Astrocyte (in vitro differentiated cells and primary cell): ENCODE measurements at regions not wholly inside any gene's neighbourhood (a gene's known extent, or its start where the extent isn't known, plus 50 kb on each side); places are given as distances from the start of the nearest gene placed in this dataset.

Experiments used
- DNase-seq: peaks from one replicate; pipeline ENCODE4 v3.0.0-alpha.2; 2010; ENCODE audit warnings: low read depth
- FAIRE-seq: peaks from 2 replicates; lab custom pipeline; 2011; peaks lifted over from hg19 to GRCh38; lab: Jason Lieb, UNC
- H2AFZ ChIP-seq: 2 replicates; pipeline ENCODE4 v1.6.0; 2012; ENCODE audit warnings: low read depth, low read length, inconsistent platforms
- H3K27ac ChIP-seq: 2 replicates; pipeline ENCODE4 v1.5.1; 2011; ENCODE audit warnings: low read depth, low read length, inconsistent platforms
- H3K27me3 ChIP-seq: 2 replicates; pipeline ENCODE4 v1.6.0; 2011; ENCODE audit warnings: low read length, inconsistent platforms; ENCODE audit not compliant: insufficient read depth
- H3K36me3 ChIP-seq: 2 replicates; pipeline ENCODE4 v1.5.1; 2011; ENCODE audit warnings: low read length, inconsistent platforms; ENCODE audit not compliant: insufficient read depth
- H3K4me1 ChIP-seq: 2 replicates; pipeline ENCODE4 v1.5.1; 2011; ENCODE audit warnings: low read length, inconsistent platforms; ENCODE audit not compliant: insufficient read depth
- H3K4me2 ChIP-seq: 2 replicates; pipeline ENCODE4 v1.6.0; 2012; ENCODE audit warnings: low read length, inconsistent platforms
- H3K4me3 ChIP-seq: 2 replicates; pipeline ENCODE4 v1.5.1; 2011; ENCODE audit warnings: low read depth, mild to moderate bottlenecking, low read length, inconsistent platforms; ENCODE audit not compliant: insufficient read depth
- H3K79me2 ChIP-seq: 2 replicates; pipeline ENCODE4 v1.6.0; 2012; ENCODE audit warnings: mild to moderate bottlenecking, low read length, inconsistent platforms; ENCODE audit not compliant: insufficient read depth
- H3K9ac ChIP-seq: 2 replicates; pipeline ENCODE4 v1.6.0; 2012; ENCODE audit warnings: mild to moderate bottlenecking, low read length, inconsistent platforms
- H3K9me3 ChIP-seq: 2 replicates; pipeline ENCODE4 v1.5.1; 2012; ENCODE audit warnings: low read depth, mild to moderate bottlenecking, low read length, inconsistent platforms; ENCODE audit not compliant: insufficient read depth
- H4K20me1 ChIP-seq: 2 replicates; pipeline ENCODE4 v1.6.0; 2012; ENCODE audit warnings: low read length, inconsistent platforms; ENCODE audit not compliant: insufficient read depth
- H3K27ac Mint-ChIP-seq: one replicate; pipeline ENCODE4 v1.8.0; 2021; ENCODE audit warnings: mild to moderate bottlenecking, mixed read lengths; ENCODE audit not compliant: unreplicated experiment
- H3K27me3 Mint-ChIP-seq: one replicate; pipeline ENCODE4 v1.8.0; 2021; ENCODE audit warnings: low read depth, mixed read lengths; ENCODE audit not compliant: unreplicated experiment
- H3K36me3 Mint-ChIP-seq: one replicate; pipeline ENCODE4 v1.8.0; 2021; ENCODE audit warnings: low read depth, mixed read lengths; ENCODE audit not compliant: unreplicated experiment
- H3K4me1 Mint-ChIP-seq: one replicate; pipeline ENCODE4 v1.8.0; 2021; ENCODE audit warnings: low read depth, mixed read lengths; ENCODE audit not compliant: unreplicated experiment
- H3K4me3 Mint-ChIP-seq: one replicate; pipeline ENCODE4 v1.8.0; 2021; ENCODE audit warnings: mild to moderate bottlenecking, moderate library complexity, mixed read lengths; ENCODE audit not compliant: unreplicated experiment
- H3K9me3 Mint-ChIP-seq: one replicate; pipeline ENCODE4 v1.8.0; 2021; ENCODE audit warnings: mild to moderate bottlenecking, mixed read lengths; ENCODE audit not compliant: unreplicated experiment
- EZH2 ChIP-seq: IDR thresholded peaks from 2 replicates; pipeline ENCODE4 v1.6.1; 2012; ENCODE audit warnings: mild to moderate bottlenecking, low read length, inconsistent platforms; ENCODE audit not compliant: insufficient read depth
- TF ChIP-seq, protein P1 (sequence below): IDR thresholded peaks from 2 replicates; pipeline ENCODE4 v1.5.1; 2011; ENCODE audit warnings: low read depth, mild to moderate bottlenecking, inconsistent platforms, low read length, moderate library complexity; ENCODE audit not compliant: insufficient read depth

DNA sequence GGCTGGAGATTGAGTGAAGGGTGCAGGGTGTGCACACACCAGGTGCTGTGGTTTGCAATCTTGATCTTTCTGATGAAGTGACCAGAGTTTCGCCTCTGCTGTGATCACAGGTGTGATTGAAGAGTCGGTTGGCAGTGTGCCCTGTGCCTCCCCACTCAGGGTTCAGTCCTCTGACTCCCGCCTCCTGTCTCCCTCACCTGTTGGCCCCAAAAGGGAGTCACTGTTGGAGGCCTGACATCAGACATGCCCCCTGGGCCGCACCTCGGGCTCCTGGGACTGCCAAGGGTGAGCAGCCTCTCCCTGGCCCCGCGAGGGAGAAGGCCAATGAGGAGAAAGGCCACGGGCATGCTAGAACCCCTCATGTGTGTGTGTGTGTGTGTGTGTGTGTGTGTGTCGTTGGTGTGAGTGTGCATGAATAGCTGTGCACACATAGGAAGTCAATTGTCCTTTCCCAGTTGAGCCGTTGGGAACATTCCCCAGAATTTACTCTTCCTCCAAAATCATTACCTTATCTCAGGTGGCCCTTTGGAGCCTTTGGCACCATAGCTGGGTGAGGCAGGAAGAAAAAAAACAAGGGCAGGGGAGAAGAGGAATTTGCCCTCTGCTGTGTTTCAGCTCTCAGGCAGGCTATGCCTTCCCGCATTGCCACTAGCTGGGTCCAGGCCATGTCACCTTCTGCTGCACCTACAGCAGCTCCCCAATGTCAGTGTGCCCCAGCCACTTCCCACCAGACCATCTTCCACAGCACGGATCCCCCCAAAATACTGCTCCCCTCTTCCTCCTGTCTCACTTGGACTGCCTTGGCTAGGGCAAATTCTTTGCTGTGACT lies 78.1 kb upstream of the LAPTM4A start:
- Histone ChIP-seq H3K27ac (no peak overlapping the region), H3K36me3 (no peaks in the 10 kb centered on the region), H3K79me2 (no peaks in the 10 kb centered on the region), H3K4me3 (no peak overlapping the region), H3K4me2 (no peak overlapping the region), H4K20me1 (no peaks in the 10 kb centered on the region), H3K9ac (no peak overlapping the region), H3K9me3 (no peaks in the 10 kb centered on the region), H3K4me1 (peaks cover 13% of the 10 kb centered on the region), H2AFZ (no peak overlapping the region), H3K27me3 (peaks cover 2% of the 10 kb centered on the region)
- Mint-ChIP-seq H3K27ac (no peak overlapping the region), H3K27me3 (peaks cover 7% of the 10 kb centered on the region), H3K4me3 (no peak overlapping the region), H3K4me1 (peaks cover 24% of the 10 kb centered on the region), H3K9me3 (no peaks in the 10 kb centered on the region), H3K36me3 (peaks cover 2% of the 10 kb centered on the region)
- FAIRE-seq (no peak), DNase-seq (no peak)
- TF ChIP-seq, protein P1, sequence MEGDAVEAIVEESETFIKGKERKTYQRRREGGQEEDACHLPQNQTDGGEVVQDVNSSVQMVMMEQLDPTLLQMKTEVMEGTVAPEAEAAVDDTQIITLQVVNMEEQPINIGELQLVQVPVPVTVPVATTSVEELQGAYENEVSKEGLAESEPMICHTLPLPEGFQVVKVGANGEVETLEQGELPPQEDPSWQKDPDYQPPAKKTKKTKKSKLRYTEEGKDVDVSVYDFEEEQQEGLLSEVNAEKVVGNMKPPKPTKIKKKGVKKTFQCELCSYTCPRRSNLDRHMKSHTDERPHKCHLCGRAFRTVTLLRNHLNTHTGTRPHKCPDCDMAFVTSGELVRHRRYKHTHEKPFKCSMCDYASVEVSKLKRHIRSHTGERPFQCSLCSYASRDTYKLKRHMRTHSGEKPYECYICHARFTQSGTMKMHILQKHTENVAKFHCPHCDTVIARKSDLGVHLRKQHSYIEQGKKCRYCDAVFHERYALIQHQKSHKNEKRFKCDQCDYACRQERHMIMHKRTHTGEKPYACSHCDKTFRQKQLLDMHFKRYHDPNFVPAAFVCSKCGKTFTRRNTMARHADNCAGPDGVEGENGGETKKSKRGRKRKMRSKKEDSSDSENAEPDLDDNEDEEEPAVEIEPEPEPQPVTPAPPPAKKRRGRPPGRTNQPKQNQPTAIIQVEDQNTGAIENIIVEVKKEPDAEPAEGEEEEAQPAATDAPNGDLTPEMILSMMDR, result no peak
- TF ChIP-seq EZH2, result no peak

DNA sequence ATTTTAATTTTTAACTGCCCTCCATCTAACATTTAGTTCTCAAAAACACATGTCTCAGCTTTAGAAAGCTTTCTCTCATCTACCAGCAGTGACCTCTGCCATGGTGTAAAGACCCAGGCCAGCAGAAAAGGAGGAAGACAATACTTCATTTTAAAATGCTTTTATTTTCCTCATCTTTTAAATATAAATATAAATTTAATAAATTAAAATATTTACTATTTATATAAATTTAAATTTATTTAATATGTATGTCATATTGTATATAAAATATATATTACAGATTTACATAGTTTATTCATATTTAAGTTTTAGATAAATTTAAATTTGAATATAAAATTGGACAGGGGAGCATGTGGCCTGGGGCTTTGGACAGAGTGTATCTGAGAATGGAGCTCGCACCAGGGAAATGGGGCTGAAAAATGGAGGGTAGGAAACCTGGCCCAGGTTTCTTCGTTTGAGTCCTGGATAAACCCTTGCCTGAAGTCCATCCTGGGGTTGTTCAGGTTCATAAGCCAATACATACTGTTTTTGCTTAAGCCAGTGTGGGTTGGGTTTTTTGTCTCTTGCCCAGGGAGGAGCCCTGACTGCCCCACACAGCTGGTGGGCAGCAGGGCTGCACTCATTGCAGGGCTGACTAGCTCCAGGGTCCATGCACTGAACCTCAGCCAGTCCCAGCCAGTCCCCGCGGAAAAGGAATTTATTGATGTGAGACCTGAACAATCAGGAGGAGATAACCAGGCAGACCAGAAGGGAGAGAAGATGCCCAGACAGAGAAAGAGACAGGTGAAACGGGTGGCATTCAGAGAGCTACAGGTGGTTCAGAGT lies 77.3 kb upstream of the LAPTM4A start:
- Histone ChIP-seq H3K36me3 (no peaks in the 10 kb centered on the region), H3K27me3 (no peaks in the 10 kb centered on the region), H3K9ac (no peak overlapping the region), H2AFZ (no peak overlapping the region), H3K4me2 (no peak overlapping the region), H3K4me1 (peaks cover 13% of the 10 kb centered on the region), H4K20me1 (no peaks in the 10 kb centered on the region), H3K9me3 (no peaks in the 10 kb centered on the region), H3K4me3 (no peak overlapping the region), H3K79me2 (no peaks in the 10 kb centered on the region), H3K27ac (no peak overlapping the region)
- no peak for TF ChIP-seq EZH2
- TF ChIP-seq, protein P1, result no peak
- no peak for DNase-seq
- H3K27me3 Mint-ChIP-seq, result peaks cover under 1% of the 10 kb centered on the region
- no peak overlapping the region for H3K27ac Mint-ChIP-seq
- peaks cover 24% of the 10 kb centered on the region for H3K4me1 Mint-ChIP-seq
- H3K36me3 Mint-ChIP-seq, result peaks cover 2% of the 10 kb centered on the region
- no peak overlapping the region for H3K4me3 Mint-ChIP-seq
- H3K9me3 Mint-ChIP-seq, result no peaks in the 10 kb centered on the region
- no peak for FAIRE-seq
